DND-41 (cell line): ENCODE measurements at regions not wholly inside any gene's neighbourhood (a gene's known extent, or its start where the extent isn't known, plus 50 kb on each side); places are given as distances from the start of the nearest gene placed in this dataset.

ENCODE experiments used
- ATAC-seq: fragments of 200-7000 bp; cut with Tn5 transposase; 3 replicates; pipeline ENCODE4 v1.9.1; 2021; ENCODE audit warnings: low read depth; ENCODE audit not compliant: insufficient read depth
- DNase-seq: peaks from one replicate; pipeline ENCODE4 v3.0.0-alpha.2; 2020
- H2AFZ ChIP-seq: 2 replicates; pipeline ENCODE4 v1.6.0; 2012; ENCODE audit warnings: low read depth, low read length
- H3K27ac ChIP-seq: 2 replicates; pipeline ENCODE4 v1.5.1; 2012; ENCODE audit warnings: low read length, inconsistent platforms
- H3K27me3 ChIP-seq: fragments of 200-600 bp; sonication (generic); 2 replicates; pipeline ENCODE4 v1.6.0; 2012; ENCODE audit warnings: low read length, mild to moderate bottlenecking, inconsistent platforms; ENCODE audit not compliant: insufficient read depth, poor library complexity
- H3K36me3 ChIP-seq: 2 replicates; pipeline ENCODE4 v1.5.1; 2012; ENCODE audit warnings: low read length, inconsistent platforms; ENCODE audit not compliant: insufficient read depth
- H3K4me1 ChIP-seq: 2 replicates; pipeline ENCODE4 v1.5.1; 2012; ENCODE audit warnings: mild to moderate bottlenecking, low read length; ENCODE audit not compliant: insufficient read depth
- H3K4me2 ChIP-seq: 2 replicates; pipeline ENCODE4 v1.6.0; 2012; ENCODE audit warnings: mild to moderate bottlenecking, moderate library complexity, low read length, inconsistent platforms; ENCODE audit not compliant: insufficient read depth
- H3K4me3 ChIP-seq, 2 experiments: fragments of 200-600 bp in 1 of 2; shearing (Covaris generic) in 1 of 2; 2 replicates each; pipeline ENCODE4 v1.5.1; 2012 to 2016; ENCODE audit warnings: inconsistent platforms in 2 of 2, low read length in 2 of 2, mild to moderate bottlenecking in 2 of 2, low read depth in 1 of 2, moderate library complexity in 1 of 2
- H3K79me2 ChIP-seq: 2 replicates; pipeline ENCODE4 v1.6.0; 2012; ENCODE audit warnings: low read length, inconsistent platforms; ENCODE audit not compliant: insufficient read depth
- H3K9ac ChIP-seq: 2 replicates; pipeline ENCODE4 v1.6.0; 2012; ENCODE audit warnings: low read depth, mild to moderate bottlenecking, inconsistent platforms, low read length, moderate library complexity
- H3K9me3 ChIP-seq: 2 replicates; pipeline ENCODE4 v1.5.1; 2012; ENCODE audit warnings: low read length, moderate library complexity, mild to moderate bottlenecking, inconsistent platforms; ENCODE audit not compliant: insufficient read depth, severe bottlenecking
- H4K20me1 ChIP-seq: 2 replicates; pipeline ENCODE4 v1.6.0; 2012; ENCODE audit warnings: low read length; ENCODE audit not compliant: insufficient read depth
- EZH2 ChIP-seq: IDR thresholded peaks from 3 replicates; pipeline ENCODE4 v1.6.1; 2012; ENCODE audit warnings: borderline replicate concordance, low read depth, mild to moderate bottlenecking, moderate library complexity, low read length, inconsistent platforms; ENCODE audit not compliant: severe bottlenecking
- TF ChIP-seq, protein P1 (sequence below): IDR thresholded peaks from 2 replicates; pipeline ENCODE4 v1.5.1; 2012; ENCODE audit warnings: borderline replicate concordance, low read length, moderate library complexity, mild to moderate bottlenecking; ENCODE audit not compliant: poor library complexity, severe bottlenecking; ENCODE audit errors: extremely low read depth

DNA sequence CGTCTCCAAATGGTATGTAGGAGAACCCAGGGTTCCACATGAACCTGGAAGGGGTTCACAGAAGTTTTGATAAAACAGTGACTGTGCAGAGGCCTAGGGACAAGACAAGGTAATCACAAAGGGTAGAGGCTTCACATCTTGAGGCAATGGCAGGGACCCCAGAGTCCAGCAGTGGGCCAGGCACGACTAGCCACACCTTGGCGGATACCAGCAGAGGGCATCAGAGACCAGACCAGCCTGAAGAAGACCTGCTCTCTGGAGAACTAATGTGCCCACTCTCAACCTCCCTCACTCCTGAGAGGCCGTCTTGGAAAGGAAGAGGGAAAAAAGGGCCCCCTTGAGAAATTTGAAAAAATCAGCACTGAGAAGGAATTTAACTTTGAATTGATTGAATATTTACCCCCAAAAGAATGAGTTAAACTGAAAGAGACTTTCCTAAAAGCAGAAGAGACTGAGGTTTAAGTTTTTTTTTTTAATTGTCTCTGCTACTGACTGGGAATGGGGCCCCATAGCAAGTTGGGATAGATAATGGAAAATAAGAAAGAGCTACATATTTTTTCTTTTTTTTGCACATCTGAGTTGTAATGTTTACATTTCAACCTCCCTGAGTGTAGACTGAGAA, 243.8 kb upstream of the JADE1 start:
- Histone ChIP-seq H4K20me1 (no peaks in the 10 kb centered on the region), H3K36me3 (no peaks in the 10 kb centered on the region), H3K4me3 (no peak overlapping the region), H3K79me2 (no peaks in the 10 kb centered on the region), H3K27me3 (no peaks in the 10 kb centered on the region), H2AFZ (no peak overlapping the region), H3K4me1 (no peaks in the 10 kb centered on the region), H3K4me2 (no peak overlapping the region), H3K9ac (no peak overlapping the region), H3K27ac (no peak overlapping the region), H3K9me3 (no peaks in the 10 kb centered on the region)
- TF ChIP-seq, protein P1, sequence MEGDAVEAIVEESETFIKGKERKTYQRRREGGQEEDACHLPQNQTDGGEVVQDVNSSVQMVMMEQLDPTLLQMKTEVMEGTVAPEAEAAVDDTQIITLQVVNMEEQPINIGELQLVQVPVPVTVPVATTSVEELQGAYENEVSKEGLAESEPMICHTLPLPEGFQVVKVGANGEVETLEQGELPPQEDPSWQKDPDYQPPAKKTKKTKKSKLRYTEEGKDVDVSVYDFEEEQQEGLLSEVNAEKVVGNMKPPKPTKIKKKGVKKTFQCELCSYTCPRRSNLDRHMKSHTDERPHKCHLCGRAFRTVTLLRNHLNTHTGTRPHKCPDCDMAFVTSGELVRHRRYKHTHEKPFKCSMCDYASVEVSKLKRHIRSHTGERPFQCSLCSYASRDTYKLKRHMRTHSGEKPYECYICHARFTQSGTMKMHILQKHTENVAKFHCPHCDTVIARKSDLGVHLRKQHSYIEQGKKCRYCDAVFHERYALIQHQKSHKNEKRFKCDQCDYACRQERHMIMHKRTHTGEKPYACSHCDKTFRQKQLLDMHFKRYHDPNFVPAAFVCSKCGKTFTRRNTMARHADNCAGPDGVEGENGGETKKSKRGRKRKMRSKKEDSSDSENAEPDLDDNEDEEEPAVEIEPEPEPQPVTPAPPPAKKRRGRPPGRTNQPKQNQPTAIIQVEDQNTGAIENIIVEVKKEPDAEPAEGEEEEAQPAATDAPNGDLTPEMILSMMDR, result peak; percentile 56
- TF ChIP-seq EZH2, result no peak
- ATAC-seq, result peak; percentile 63; the same call in 1 of the 3 replicates
- peak; percentile 39 for DNase-seq

DNA sequence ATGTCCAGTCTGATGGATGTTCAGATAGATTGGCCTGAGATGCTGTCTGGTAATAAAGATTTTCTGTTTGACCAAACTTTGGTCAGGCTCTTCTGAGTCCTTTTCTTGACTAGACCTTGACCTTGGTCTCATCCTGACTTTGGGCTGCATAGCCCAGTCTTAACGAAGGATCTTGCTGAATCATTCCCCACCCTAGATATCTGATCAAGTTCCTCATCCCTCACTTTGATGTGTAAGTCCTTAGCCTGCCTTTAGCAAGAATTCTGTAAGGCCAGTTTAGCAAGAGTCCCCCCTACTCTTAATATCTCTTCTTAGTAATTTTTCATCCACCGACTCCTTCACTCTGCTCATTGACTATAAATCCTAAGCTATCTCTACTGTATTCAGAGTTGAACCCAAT, 244.4 kb upstream of the JADE1 start:
- no peak overlapping the region for H3K9ac ChIP-seq
- TF ChIP-seq EZH2, result no peak
- TF ChIP-seq, protein P1, result no peak
- H4K20me1 ChIP-seq, result no peaks in the 10 kb centered on the region
- H3K9me3 ChIP-seq, result no peaks in the 10 kb centered on the region
- ATAC-seq (no peak), DNase-seq (no peak)
- H2AFZ ChIP-seq, result no peak overlapping the region
- no peak overlapping the region for H3K4me3 ChIP-seq
- H3K27ac ChIP-seq, result no peak overlapping the region
- no peaks in the 10 kb centered on the region for H3K4me1 ChIP-seq
- H3K4me2 ChIP-seq, result no peak overlapping the region
- H3K36me3 ChIP-seq, result no peaks in the 10 kb centered on the region
- no peaks in the 10 kb centered on the region for H3K79me2 ChIP-seq
- no peaks in the 10 kb centered on the region for H3K27me3 ChIP-seq

DNA sequence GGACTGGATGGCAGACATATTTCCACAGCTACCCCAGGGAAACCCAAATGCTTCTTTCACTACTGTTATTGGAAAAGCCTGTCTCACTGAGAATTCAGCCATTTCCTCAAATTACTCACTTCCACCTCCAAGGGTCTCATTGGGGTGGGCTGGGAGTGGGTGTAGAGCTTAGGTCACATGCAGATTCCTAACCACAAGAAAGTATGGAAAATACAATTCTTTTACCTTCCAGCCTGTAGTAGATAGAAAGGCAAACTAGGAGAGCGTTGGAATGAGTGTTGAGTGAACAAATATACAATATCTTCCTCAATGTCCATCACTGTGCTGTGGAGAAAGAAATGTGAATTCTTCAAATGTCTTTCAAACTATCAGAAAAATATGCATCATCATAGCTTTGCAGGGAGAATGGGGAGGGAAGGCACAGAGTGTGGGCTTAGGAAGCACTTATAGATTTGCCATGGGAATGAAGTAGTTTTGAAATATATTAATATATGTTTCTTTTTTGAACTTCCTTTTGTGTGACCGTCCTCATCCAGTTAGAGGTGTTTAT, 245.3 kb upstream of the JADE1 start:
- H3K36me3 ChIP-seq, result no peaks in the 10 kb centered on the region
- H3K4me3 ChIP-seq, result no peak overlapping the region
- no peaks in the 10 kb centered on the region for H3K9me3 ChIP-seq
- no peak for ATAC-seq
- DNase-seq, result no peak
- no peaks in the 10 kb centered on the region for H3K4me1 ChIP-seq
- no peak overlapping the region for H2AFZ ChIP-seq
- TF ChIP-seq EZH2, result no peak
- TF ChIP-seq, protein P1, result no peak
- no peak overlapping the region for H3K27ac ChIP-seq
- H3K4me2 ChIP-seq, result no peak overlapping the region
- H3K79me2 ChIP-seq, result no peaks in the 10 kb centered on the region
- no peaks in the 10 kb centered on the region for H3K27me3 ChIP-seq
- no peaks in the 10 kb centered on the region for H4K20me1 ChIP-seq
- H3K9ac ChIP-seq, result no peak overlapping the region
